Epithelial cell of proximal tubule (primary cell): ENCODE measurements at regions not wholly inside any gene's neighbourhood (a gene's known extent, or its start where the extent isn't known, plus 50 kb on each side); places are given as distances from the start of the nearest gene placed in this dataset.

ENCODE experiments used
- DNase-seq: peaks from one replicate; pipeline ENCODE4 v3.0.0-alpha.2; 2011; ENCODE audit warnings: low read depth
- H3K4me3 ChIP-seq: 2 replicates; pipeline ENCODE4 v1.5.1; 2011; ENCODE audit warnings: low read depth, mild to moderate bottlenecking, low read length
- CTCF ChIP-seq: conservative IDR thresholded peaks from 2 replicates; pipeline ENCODE4 v1.5.1; 2012; ENCODE audit warnings: low read depth, mild to moderate bottlenecking, low read length

- no peak for DNase-seq
- no peak for TF ChIP-seq CTCF
- H3K4me3 ChIP-seq: no peak overlapping the region
Observed at GRCh38 chr16:61313931-61314330, 722.3 kb downstream of the CDH8 start.

GRCh38 chr16:61309386-61309785 lies 726.9 kb downstream of the CDH8 start:
- no peak overlapping the region for H3K4me3 ChIP-seq
- no peak for DNase-seq
- TF ChIP-seq CTCF: no peak

- DNase-seq: no peak
Observed at GRCh38 chr16:61306204-61306603, 730.0 kb downstream of the CDH8 start.

GRCh38 chr16:61296814-61297213 lies 739.4 kb downstream of the CDH8 start:
- TF ChIP-seq CTCF: no peak
- no peak for DNase-seq

More at GRCh38 chr16:61306204-61306603, 730.0 kb downstream of the CDH8 start:
- no peak overlapping the region for H3K4me3 ChIP-seq
- no peak for TF ChIP-seq CTCF

GRCh38 chr16:61296305-61296704 lies 739.9 kb downstream of the CDH8 start:
- no peak overlapping the region for H3K4me3 ChIP-seq
- DNase-seq: no peak
- no peak for TF ChIP-seq CTCF

More at GRCh38 chr16:61296814-61297213, 739.4 kb downstream of the CDH8 start:
- H3K4me3 ChIP-seq: no peak overlapping the region

GRCh38 chr16:61295311-61295710 lies 740.9 kb downstream of the CDH8 start:
- no peak overlapping the region for H3K4me3 ChIP-seq
- no peak for TF ChIP-seq CTCF
- no peak for DNase-seq

GRCh38 chr16:61289141-61289540 lies 747.1 kb downstream of the CDH8 start:
- TF ChIP-seq CTCF: no peak
- no peak overlapping the region for H3K4me3 ChIP-seq
- no peak for DNase-seq
